HG02571 (cell line): ENCODE measurements at regions not wholly inside any gene's neighbourhood (a gene's known extent, or its start where the extent isn't known, plus 50 kb on each side); places are given as distances from the start of the nearest gene placed in this dataset.

Source experiments
- ATAC-seq: cut with Tn5 transposase; IDR thresholded peaks from one replicate; pipeline ENCODE4 v1.9.1; 2021; ENCODE audit warnings: mild to moderate bottlenecking, moderate library complexity; ENCODE audit not compliant: unreplicated experiment

- ATAC-seq, result no peak
Measured at GRCh38 chr10:21213381-21213780, 312.1 kb downstream of the SKIDA1 start.

- ATAC-seq, result no peak
Measured at GRCh38 chr10:21212912-21213311, 312.6 kb downstream of the SKIDA1 start.

GRCh38 chr10:21212348-21212747, 313.1 kb downstream of the SKIDA1 start:
- ATAC-seq, result no peak

- no peak for ATAC-seq
Measured at GRCh38 chr10:21209495-21209894, 312.4 kb upstream of the NEBL start.

GRCh38 chr10:21208666-21209316, 311.7 kb upstream of the NEBL start:
- no peak for ATAC-seq

- ATAC-seq, result no peak
Measured at GRCh38 chr10:21207852-21208646, 310.9 kb upstream of the NEBL start.

- ATAC-seq, result no peak
Measured at GRCh38 chr10:21205328-21205727, 308.2 kb upstream of the NEBL start.

- no peak for ATAC-seq
Measured at GRCh38 chr10:21203473-21204107, 306.5 kb upstream of the NEBL start.

- no peak for ATAC-seq
Measured at GRCh38 chr10:21202776-21203462, 305.8 kb upstream of the NEBL start.

- ATAC-seq, result no peak
Measured at GRCh38 chr10:21199501-21199900, 302.4 kb upstream of the NEBL start.

GRCh38 chr10:21197838-21198237, 300.7 kb upstream of the NEBL start:
- no peak for ATAC-seq

GRCh38 chr10:21196822-21197395, 299.8 kb upstream of the NEBL start:
- no peak for ATAC-seq

GRCh38 chr10:21195252-21195651, 298.1 kb upstream of the NEBL start:
- ATAC-seq, result no peak

- ATAC-seq, result no peak
Measured at GRCh38 chr10:21194510-21194993, 297.4 kb upstream of the NEBL start.

- no peak for ATAC-seq
Measured at GRCh38 chr10:21193196-21193595, 296.1 kb upstream of the NEBL start.

- ATAC-seq, result no peak
Measured at GRCh38 chr10:21191512-21191911, 294.4 kb upstream of the NEBL start.

GRCh38 chr10:21184984-21185383, 287.9 kb upstream of the NEBL start:
- no peak for ATAC-seq

GRCh38 chr10:21184216-21184615, 287.1 kb upstream of the NEBL start:
- ATAC-seq, result no peak

GRCh38 chr10:21183025-21183424, 285.9 kb upstream of the NEBL start:
- no peak for ATAC-seq

- ATAC-seq, result no peak
Measured at GRCh38 chr10:21181451-21181850, 284.3 kb upstream of the NEBL start.

GRCh38 chr10:21180604-21181003, 283.5 kb upstream of the NEBL start:
- ATAC-seq, result no peak
